T-helper 2 cell treated with Interferon-gamma antibody and Interleukin-4, amounts not matched to agents 100 ng/mL and 5 ng/mL, for 36 hours (primary cell): ENCODE measurements at regions not wholly inside any gene's neighbourhood (a gene's known extent, or its start where the extent isn't known, plus 50 kb on each side); places are given as distances from the start of the nearest gene placed in this dataset.

Experiments used
- intact Hi-C: fragments of 100-400 bp; cut with micrococcal nuclease; formaldehyde crosslinking; loops from one replicate; pipeline ENCODE4 v1.15.1; 2023

GRCh38 chr4:20062054-20062453 lies 189.7 kb upstream of the SLIT2 start:
- intact Hi-C loops, result loop anchor here (10.0 kb wide), 1 partner anchor 57 kb away; no protein-coding TSS in a partner anchor

- intact Hi-C loops, result no loop called here
These were observed 200.9 kb upstream of the SLIT2 start for GRCh38 chr4:20050768-20051167.

- intact Hi-C loops, result no loop called here
These were observed 201.8 kb upstream of the SLIT2 start for GRCh38 chr4:20049889-20050288.

- intact Hi-C loops, result no loop called here
These were observed 204.6 kb upstream of the SLIT2 start for GRCh38 chr4:20046931-20047677.

GRCh38 chr4:20046179-20046578 lies 205.5 kb upstream of the SLIT2 start:
- intact Hi-C loops, result no loop called here

GRCh38 chr4:20044966-20045365 lies 206.7 kb upstream of the SLIT2 start:
- intact Hi-C loops, result no loop called here

- intact Hi-C loops, result no loop called here
These were observed 207.2 kb upstream of the SLIT2 start for GRCh38 chr4:20044502-20044911.

- intact Hi-C loops, result no loop called here
These were observed 207.7 kb upstream of the SLIT2 start for GRCh38 chr4:20043991-20044390.

GRCh38 chr4:20042769-20043168 lies 208.9 kb upstream of the SLIT2 start:
- intact Hi-C loops, result no loop called here

GRCh38 chr4:20041839-20042407 lies 209.8 kb upstream of the SLIT2 start:
- intact Hi-C loops, result no loop called here

- intact Hi-C loops, result no loop called here
These were observed 214.0 kb upstream of the SLIT2 start for GRCh38 chr4:20037745-20038144.

GRCh38 chr4:20030108-20030507 lies 221.6 kb upstream of the SLIT2 start:
- intact Hi-C loops, result no loop called here

- intact Hi-C loops, result no loop called here
These were observed 223.1 kb upstream of the SLIT2 start for GRCh38 chr4:20028645-20029044.

- intact Hi-C loops, result no loop called here
These were observed 225.2 kb upstream of the SLIT2 start for GRCh38 chr4:20026456-20026855.

- intact Hi-C loops, result no loop called here
These were observed 229.2 kb upstream of the SLIT2 start for GRCh38 chr4:20022471-20022870.

- intact Hi-C loops, result no loop called here
These were observed 231.6 kb upstream of the SLIT2 start for GRCh38 chr4:20020056-20020455.

GRCh38 chr4:20019310-20020015 lies 232.2 kb upstream of the SLIT2 start:
- intact Hi-C loops, result no loop called here

GRCh38 chr4:20017777-20018115 lies 234.0 kb upstream of the SLIT2 start:
- intact Hi-C loops, result no loop called here

- intact Hi-C loops, result no loop called here
These were observed 234.5 kb upstream of the SLIT2 start for GRCh38 chr4:20017070-20017776.

GRCh38 chr4:20015636-20016224 lies 236.0 kb upstream of the SLIT2 start:
- intact Hi-C loops, result no loop called here

GRCh38 chr4:20003836-20004558 lies 247.7 kb upstream of the SLIT2 start:
- intact Hi-C loops, result loop anchor here (10.0 kb wide), 1 partner anchor 61 kb away; no protein-coding TSS in a partner anchor
